A549 (cell line): ENCODE measurements at regions not wholly inside any gene's neighbourhood (a gene's known extent, or its start where the extent isn't known, plus 50 kb on each side); places are given as distances from the start of the nearest gene placed in this dataset.
A peak's percentile ranks its signal among the peaks of the same experiment; 100 is the strongest.

ENCODE experiments used
- ATAC-seq, 2 experiments: fragments of 200-7000 bp in 1 of 2; fragments of >200 bp in 1 of 2; cut with Nextera tagmentation in 1 of 2; cut with Tn5 transposase in 1 of 2; 3 replicates each; pipeline versions ENCODE4 v1.8.0 to v1.9.1; 2018 to 2020; ENCODE audit warnings: mild to moderate bottlenecking in 1 of 2, moderate library complexity in 1 of 2
- CTCF ChIA-PET: fragments of 300-600 bp; sonication (Branson Sonifier 250); formaldehyde crosslinking; extraction: SDS; loops from one replicate; lab custom pipeline; 2021; ENCODE audit warnings: antibody characterized with exemption, inconsistent platforms; lab: Yijun Ruan, JAX
- POLR2A ChIA-PET: fragments of 350-600 bp; formaldehyde crosslinking; extraction: SDS; loops from one replicate; lab custom pipeline; 2021; ENCODE audit warnings: antibody characterized with exemption, inconsistent platforms; lab: Yijun Ruan, JAX
- DNase-seq, 2 experiments: peaks; one replicate each; pipeline versions ENCODE4 v3.0.0 to v3.0.0-alpha.2; 2011 to 2016; ENCODE audit warnings: low read depth in 1 of 2, low spot score in 1 of 2
- FAIRE-seq: peaks from 2 replicates; lab custom pipeline; 2011; peaks lifted over from hg19 to GRCh38; lab: Jason Lieb, UNC
- H3K27ac ChIP-seq, 2 experiments: fragments of >200 bp; sonication (Bioruptor Twin); formaldehyde crosslinking; 3 replicates each; pipeline ENCODE4 v1.5.1; 2016 to 2017
- H3K4me1 ChIP-seq: fragments of >200 bp; sonication (Bioruptor Twin); formaldehyde crosslinking; 3 replicates; pipeline ENCODE4 v1.6.1; 2016
- H3K4me2 ChIP-seq: fragments of >200 bp; sonication (Bioruptor Twin); formaldehyde crosslinking; 3 replicates; pipeline ENCODE4 v1.6.1; 2016
- H3K4me3 ChIP-seq: fragments of >200 bp; sonication (Bioruptor Twin); formaldehyde crosslinking; 3 replicates; pipeline ENCODE4 v1.5.1; 2016
- H3K9me3 ChIP-seq: fragments of >200 bp; sonication (Bioruptor Twin); formaldehyde crosslinking; 3 replicates; pipeline ENCODE4 v1.6.1; 2016
- BHLHE40 ChIP-seq: IDR thresholded peaks from 2 replicates; pipeline ENCODE4 v1.6.1; 2012; ENCODE audit warnings: low read depth, low read length, inconsistent platforms
- CBX2 ChIP-seq: fragments of 200-600 bp; sonication (generic); IDR thresholded peaks from 2 replicates; pipeline ENCODE4 v1.6.1; 2016; ENCODE audit warnings: low read depth, mild to moderate bottlenecking, borderline replicate concordance
- CTCF ChIP-seq: fragments of >200 bp; sonication (Bioruptor Twin); formaldehyde crosslinking; IDR thresholded peaks from 3 replicates; pipeline ENCODE4 v1.5.1; 2016
- EHF ChIP-seq: fragments of 250-450 bp; sonication (Bioruptor Pico); IDR thresholded peaks from 2 replicates; pipeline ENCODE4 v1.5.0; 2020; ENCODE audit warnings: mild to moderate bottlenecking
- EP300 ChIP-seq, 2 experiments: fragments of >200 bp; sonication (Bioruptor Twin); formaldehyde crosslinking; IDR thresholded peaks; 2 replicates in 1 of 2; 3 replicates in 1 of 2; pipeline ENCODE4 v1.6.1; 2016 to 2017
- ESRRA ChIP-seq: fragments of 150-350 bp; IDR thresholded peaks from 2 replicates; pipeline ENCODE4 v1.6.1; 2014; ENCODE audit warnings: mild to moderate bottlenecking, low read length, borderline replicate concordance
- FOSB ChIP-seq: fragments of 250-450 bp; sonication (Bioruptor Pico); IDR thresholded peaks from 2 replicates; pipeline ENCODE4 v1.5.0; 2020; ENCODE audit warnings: mild to moderate bottlenecking, moderate library complexity
- HES2 ChIP-seq: fragments of >200 bp; sonication (Bioruptor Twin); formaldehyde crosslinking; IDR thresholded peaks from 2 replicates; pipeline ENCODE4 v1.6.1; 2016
- HEYL ChIP-seq: fragments of 250-450 bp; sonication (Bioruptor Pico); IDR thresholded peaks from 2 replicates; pipeline ENCODE4 v1.8.0; 2021; ENCODE audit warnings: mild to moderate bottlenecking, moderate library complexity
- HMGXB4 ChIP-seq: fragments of 250-450 bp; sonication (Bioruptor Pico); IDR thresholded peaks from 2 replicates; pipeline ENCODE4 v1.5.0; 2021; ENCODE audit warnings: mild to moderate bottlenecking, moderate library complexity, borderline replicate concordance
- HOXB5 ChIP-seq: fragments of 250-450 bp; sonication (Bioruptor Pico); IDR thresholded peaks from 2 replicates; pipeline ENCODE4 v1.5.0; 2020; ENCODE audit warnings: mild to moderate bottlenecking, moderate library complexity
- JUN ChIP-seq, 2 experiments: fragments of >200 bp; sonication (Bioruptor Twin); formaldehyde crosslinking; IDR thresholded peaks; 2 replicates in 1 of 2; 3 replicates in 1 of 2; pipeline ENCODE4 v1.6.1; 2016 to 2017
- KDM5A ChIP-seq: fragments of 200-600 bp; sonication (generic); IDR thresholded peaks from 2 replicates; pipeline ENCODE4 v1.6.1; 2016; ENCODE audit warnings: antibody characterized with exemption, mild to moderate bottlenecking
- MAFK ChIP-seq: fragments of 450-650 bp; IDR thresholded peaks from 2 replicates; pipeline ENCODE4 v1.6.1; 2014; ENCODE audit not compliant: partially characterized antibody
- MAZ ChIP-seq: fragments of 150-350 bp; IDR thresholded peaks from 2 replicates; pipeline ENCODE4 v1.6.1; 2014; ENCODE audit warnings: antibody characterized with exemption, low read depth, low read length, borderline replicate concordance
- MYC ChIP-seq: IDR thresholded peaks from 2 replicates; pipeline ENCODE4 v1.6.1; 2012; ENCODE audit warnings: mild to moderate bottlenecking, inconsistent platforms, low read length, improper control_type of control experiment, borderline replicate concordance
- NR3C1 ChIP-seq: fragments of >200 bp; sonication (Bioruptor Twin); formaldehyde crosslinking; IDR thresholded peaks from 3 replicates; pipeline ENCODE4 v1.6.1; 2017
- PHF8 ChIP-seq: fragments of 200-600 bp; sonication (generic); IDR thresholded peaks from 2 replicates; pipeline ENCODE4 v1.6.1; 2016; ENCODE audit warnings: low read depth, mild to moderate bottlenecking, antibody characterized with exemption, moderate library complexity, borderline replicate concordance
- POLR2A ChIP-seq: IDR thresholded peaks from 2 replicates; pipeline ENCODE4 v1.6.1; 2012; ENCODE audit warnings: mild to moderate bottlenecking, low read length
- POLR2AphosphoS2 ChIP-seq: conservative IDR thresholded peaks from 2 replicates; pipeline ENCODE4 v1.6.1; 2012; ENCODE audit warnings: low read length, improper control_type of control experiment, inconsistent platforms
- RAD21 ChIP-seq, 2 experiments: fragments of >200 bp in 1 of 2; sonication (Bioruptor Twin) in 1 of 2; formaldehyde crosslinking in 1 of 2; IDR thresholded peaks in 1 of 2; conservative IDR thresholded peaks in 1 of 2; 2 replicates in 1 of 2; 3 replicates in 1 of 2; pipeline ENCODE4 v1.6.1; 2012 to 2018; ENCODE audit warnings: inconsistent platforms in 1 of 2
- RARB ChIP-seq: fragments of 250-450 bp; sonication (Bioruptor Pico); IDR thresholded peaks from 2 replicates; pipeline ENCODE4 v1.8.0; 2021; ENCODE audit warnings: mild to moderate bottlenecking, moderate library complexity
- TP53 ChIP-seq: fragments of 250-450 bp; sonication (Bioruptor Pico); IDR thresholded peaks from 2 replicates; pipeline ENCODE4 v1.5.0; 2021; ENCODE audit warnings: mild to moderate bottlenecking, moderate library complexity
- ZNF302 ChIP-seq: fragments of 250-450 bp; sonication (Bioruptor Pico); IDR thresholded peaks from 2 replicates; pipeline ENCODE4 v1.9.0; 2021; ENCODE audit warnings: inconsistent platforms, mild to moderate bottlenecking, moderate library complexity
- ZSCAN20 ChIP-seq: fragments of 250-450 bp; sonication (Bioruptor Pico); IDR thresholded peaks from 2 replicates; pipeline ENCODE4 v1.8.0; 2022; ENCODE audit warnings: mild to moderate bottlenecking, moderate library complexity
- WGBS: methylation state at CpG from one replicate; pipeline ENCODE4 v1.1.6; 2017; ENCODE audit errors: missing lambda C conversion rate; 5-methylcytosine and 5-hydroxymethylcytosine counted together
- TF ChIP-seq, protein P1 (sequence below): fragments of >200 bp; sonication (Bioruptor Twin); formaldehyde crosslinking; IDR thresholded peaks from 3 replicates; pipeline ENCODE4 v1.6.1; 2016

DNA sequence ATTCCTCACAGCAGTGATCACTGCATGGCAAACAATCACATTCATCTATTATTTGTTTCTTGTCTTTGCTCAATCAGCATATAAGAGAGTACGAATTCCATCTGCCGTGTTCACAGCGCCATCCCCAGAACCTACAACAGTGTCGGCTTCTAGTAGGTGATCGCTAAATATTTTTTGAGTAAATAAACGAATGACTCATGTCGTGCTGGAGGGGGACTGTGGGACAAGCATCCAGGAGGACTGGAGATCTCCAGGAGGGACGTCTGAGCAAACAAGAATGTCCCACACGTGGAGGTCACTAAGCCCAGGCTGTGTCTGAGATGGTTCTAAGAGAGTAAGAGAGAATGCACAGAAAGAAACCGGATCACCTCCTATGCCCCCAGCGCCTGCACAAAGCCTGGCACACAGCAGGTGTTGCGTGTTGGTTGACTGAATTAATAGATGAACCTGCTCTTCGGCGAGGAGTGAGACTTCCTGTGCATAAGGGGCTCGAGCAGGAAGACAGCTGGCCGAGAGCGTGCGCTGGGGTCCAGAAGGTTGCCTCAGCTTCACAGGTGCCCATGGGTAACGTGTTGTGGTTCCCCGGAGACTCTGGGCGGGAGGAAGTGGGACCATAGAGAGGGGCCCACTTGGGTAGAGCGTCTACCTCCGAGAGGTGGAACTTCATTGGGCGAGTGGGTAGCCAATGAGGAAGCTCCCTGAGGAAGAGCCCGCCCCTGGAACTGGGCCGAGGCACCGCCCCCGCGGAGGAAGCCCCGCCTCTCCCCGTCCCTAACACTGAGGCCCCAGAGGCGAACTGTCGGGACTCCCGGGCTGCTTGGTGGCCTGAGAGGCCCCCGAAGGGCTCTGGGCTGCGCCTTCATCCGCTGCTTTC is 193.0 kb downstream of the MELK start (continued):
- TF ChIP-seq JUN (IDR thresholded peaks at IDR 0.05) (peak; percentile 46 to 73; a peak in 3 of 5 replicates), NR3C1 (no peak)

GRCh38 chr9:36768677-36769076 is 196.0 kb downstream of the MELK start:
- Histone ChIP-seq H3K9me3 (peaks cover 4% of the 10 kb centered on the region; the same call in 1 of the 3 replicates), H3K4me1 (0 out of 3 replicates have a peak, but pooled peaks cover 7% of the 10 kb centered on the region), H3K4me3 (no peak overlapping the region), H3K27ac (no peak overlapping the region), H3K4me2 (no peak overlapping the region)
- 23% methylated on average over 3 of the region's 3 CpGs for WGBS
- POLR2A ChIA-PET: no interaction called here
- ATAC-seq (no peak), FAIRE-seq (no peak), DNase-seq (no peak)
- CTCF ChIA-PET: interaction anchor here (1.6 kb wide), 1 partner anchor 10 kb away, joined by 5 read pairs; no protein-coding TSS in a partner anchor
- TF ChIP-seq POLR2AphosphoS2: no peak
- TF ChIP-seq, protein P1, sequence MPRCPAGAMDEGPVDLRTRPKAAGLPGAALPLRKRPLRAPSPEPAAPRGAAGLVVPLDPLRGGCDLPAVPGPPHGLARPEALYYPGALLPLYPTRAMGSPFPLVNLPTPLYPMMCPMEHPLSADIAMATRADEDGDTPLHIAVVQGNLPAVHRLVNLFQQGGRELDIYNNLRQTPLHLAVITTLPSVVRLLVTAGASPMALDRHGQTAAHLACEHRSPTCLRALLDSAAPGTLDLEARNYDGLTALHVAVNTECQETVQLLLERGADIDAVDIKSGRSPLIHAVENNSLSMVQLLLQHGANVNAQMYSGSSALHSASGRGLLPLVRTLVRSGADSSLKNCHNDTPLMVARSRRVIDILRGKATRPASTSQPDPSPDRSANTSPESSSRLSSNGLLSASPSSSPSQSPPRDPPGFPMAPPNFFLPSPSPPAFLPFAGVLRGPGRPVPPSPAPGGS: no peak
- no peak for TF ChIP-seq RAD21 (conservative IDR thresholded peaks at IDR 0.05 in 1 of 2, IDR thresholded peaks at IDR 0.05 in 1 of 2)
- no peak for TF ChIP-seq ZSCAN20 (CRISPR knock-in tag)
- TF ChIP-seq BHLHE40: no peak
- no peak for TF ChIP-seq KDM5A
- no peak for TF ChIP-seq EP300 (IDR thresholded peaks at IDR 0.05)
- no peak for TF ChIP-seq CTCF
- no peak for TF ChIP-seq HOXB5 (CRISPR knock-in tag)
- no peak for TF ChIP-seq HES2
- no peak for TF ChIP-seq POLR2A
- TF ChIP-seq PHF8: no peak
- TF ChIP-seq ZNF302 (CRISPR knock-in tag): no peak

- ATAC-seq: no peak
- FAIRE-seq: no peak
- Histone ChIP-seq H3K9me3 (peaks cover 4% of the 10 kb centered on the region; the same call in 1 of the 3 replicates), H3K27ac (no peak overlapping the region), H3K4me1 (no peaks in the 10 kb centered on the region), H3K4me3 (no peak overlapping the region), H3K4me2 (no peak overlapping the region)
- WGBS: 30% methylated on average over 9 of the region's 9 CpGs
- ChIA-PET POLR2A (no interaction called here), CTCF (interaction anchor here (1.2 to 1.6 kb wide), 2 partner anchors 21 to 41 kb away, joined by 4 to 5 read pairs; no protein-coding TSS in a partner anchor)
- no peak for DNase-seq
- TF ChIP-seq FOSB: no peak
- TF ChIP-seq CBX2: no peak
- TF ChIP-seq EP300 (IDR thresholded peaks at IDR 0.05): no peak
- TF ChIP-seq RARB: no peak
- no peak for TF ChIP-seq POLR2A
- no peak for TF ChIP-seq RAD21 (conservative IDR thresholded peaks at IDR 0.05 in 1 of 2, IDR thresholded peaks at IDR 0.05 in 1 of 2)
- TF ChIP-seq HMGXB4 (CRISPR knock-in tag): no peak
- TF ChIP-seq TP53: no peak
- TF ChIP-seq ESRRA: no peak
- TF ChIP-seq KDM5A: no peak
- no peak for TF ChIP-seq BHLHE40
- TF ChIP-seq CTCF: no peak
- no peak for TF ChIP-seq MYC
- TF ChIP-seq ZSCAN20 (CRISPR knock-in tag): no peak
- no peak for TF ChIP-seq EHF (CRISPR knock-in tag)
- no peak for TF ChIP-seq MAFK
- no peak for TF ChIP-seq MAZ
- no peak for TF ChIP-seq HEYL (CRISPR knock-in tag)
Measured at GRCh38 chr9:36770025-36770424, 197.3 kb downstream of the MELK start.
